ENCODE measurements at regions not wholly inside any gene's neighbourhood (a gene's known extent, or its start where the extent isn't known, plus 50 kb on each side); places are given as distances from the start of the nearest gene placed in this dataset.

- WGBS (ENCODE audit: low lambda C conversion rate), result 69% methylated on average over 11 of the region's 11 CpGs
- TF ChIP-seq MXI1 (IDR thresholded peaks at IDR 0.05; ENCODE audit: low read depth, low read length), result no peak
- no peak for TF ChIP-seq NRF1 (IDR thresholded peaks at IDR 0.05; ENCODE audit: low read depth, low read length)
- no peak for TF ChIP-seq JUND (IDR thresholded peaks at IDR 0.05)
- TF ChIP-seq MAX (IDR thresholded peaks at IDR 0.05; ENCODE audit: low read depth), result no peak
- TF ChIP-seq REST (IDR thresholded peaks at IDR 0.05; ENCODE audit: low read depth, low read length), result no peak
- no peak for TF ChIP-seq TEAD4 (IDR thresholded peaks at IDR 0.05; ENCODE audit: borderline replicate concordance, insufficient read depth)
- TF ChIP-seq CTCF (IDR thresholded peaks at IDR 0.05), result no peak
- TF ChIP-seq FOSL2 (IDR thresholded peaks at IDR 0.05; ENCODE audit: borderline replicate concordance, low read depth), result no peak
- no peak for TF ChIP-seq TCF12 (IDR thresholded peaks at IDR 0.05)
- TF ChIP-seq FOXJ3 (CRISPR knock-in tag; IDR thresholded peaks at IDR 0.05), result no peak
- Histone ChIP-seq H3K9me2 (no peaks in the 10 kb centered on the region), H3K27me3 (ENCODE audit: insufficient read depth) (no peaks in the 10 kb centered on the region), H3K79me2 (ENCODE audit: insufficient read depth) (no peaks in the 10 kb centered on the region), H3F3A (replicated peaks; ENCODE audit: insufficient read depth) (no peaks in the 10 kb centered on the region), H3K4me1 (ENCODE audit: control insufficient read depth in 1 of 2, insufficient read depth in 2 of 2, low read depth in 1 of 2, low read length in 1 of 2) (no peaks in the 10 kb centered on the region; a peak in 1 of 4 replicates), H2AFZ (ENCODE audit: low read depth) (no peak overlapping the region), H3K9me3 (no peaks in the 10 kb centered on the region), H3K4me2 (no peak overlapping the region), H4K20me1 (ENCODE audit: insufficient read depth) (no peaks in the 10 kb centered on the region), H3K9ac (no peak overlapping the region), H3K27ac (ENCODE audit: low read depth in 2 of 2, low read length in 1 of 2) (no peak overlapping the region), H3K36me3 (replicated peaks in 1 of 2; ENCODE audit: control insufficient read depth in 1 of 2, insufficient read depth in 2 of 2, low read length in 1 of 2) (no peaks in the 10 kb centered on the region), H3K4me3 (ENCODE audit: low read depth in 2 of 2, low read length in 1 of 2) (no peak overlapping the region)
- ChIA-PET POLR2A (no interaction called here), CTCF (no interaction called here)
- DNase-seq, result no peak
Measured at GRCh38 chr21:43325968-43326715, 100.8 kb downstream of the SIK1 start.

GRCh38 chr21:43325036-43325435 is 101.9 kb downstream of the SIK1 start:
- Histone ChIP-seq H3K27ac (ENCODE audit: low read depth in 2 of 2, low read length in 1 of 2) (no peak overlapping the region), H3K27me3 (ENCODE audit: insufficient read depth) (no peaks in the 10 kb centered on the region), H3F3A (replicated peaks; ENCODE audit: insufficient read depth) (no peaks in the 10 kb centered on the region), H4K20me1 (ENCODE audit: insufficient read depth) (no peaks in the 10 kb centered on the region), H3K79me2 (ENCODE audit: insufficient read depth) (no peaks in the 10 kb centered on the region), H3K9ac (no peak overlapping the region), H3K9me3 (no peaks in the 10 kb centered on the region), H3K9me2 (no peaks in the 10 kb centered on the region), H3K36me3 (replicated peaks in 1 of 2; ENCODE audit: control insufficient read depth in 1 of 2, insufficient read depth in 2 of 2, low read length in 1 of 2) (no peaks in the 10 kb centered on the region), H3K4me2 (no peak overlapping the region), H2AFZ (ENCODE audit: low read depth) (no peak overlapping the region), H3K4me1 (ENCODE audit: control insufficient read depth in 1 of 2, insufficient read depth in 2 of 2, low read depth in 1 of 2, low read length in 1 of 2) (no peaks in the 10 kb centered on the region; a peak in 1 of 4 replicates), H3K4me3 (ENCODE audit: low read depth in 2 of 2, low read length in 1 of 2) (no peak overlapping the region)
- 81% methylated on average over 3 of the region's 5 CpGs for WGBS (ENCODE audit: low lambda C conversion rate)
- DNase-seq, result no peak
- ChIA-PET CTCF (no interaction called here), POLR2A (no interaction called here)
- TF ChIP-seq USF1 (IDR thresholded peaks at IDR 0.05; ENCODE audit: borderline replicate concordance, low read depth) (no peak), SIN3A (IDR thresholded peaks at IDR 0.05; ENCODE audit: borderline replicate concordance, low read depth, low read length) (no peak), USF2 (IDR thresholded peaks at IDR 0.05; ENCODE audit: borderline replicate concordance, low read depth, low read length) (no peak), PBX3 (IDR thresholded peaks at IDR 0.05) (no peak), POLR2AphosphoS5 (IDR thresholded peaks at IDR 0.05; ENCODE audit: low read depth, low read length) (no peak), NRF1 (IDR thresholded peaks at IDR 0.05; ENCODE audit: low read depth, low read length) (no peak), ELF1 (IDR thresholded peaks at IDR 0.05) (no peak), MXI1 (IDR thresholded peaks at IDR 0.05; ENCODE audit: low read depth, low read length) (no peak), RXRA (IDR thresholded peaks at IDR 0.05; ENCODE audit: borderline replicate concordance, low read depth) (no peak), EZH2phosphoT487 (IDR thresholded peaks at IDR 0.05; ENCODE audit: borderline replicate concordance, low read depth) (no peak), CHD2 (IDR thresholded peaks at IDR 0.05; ENCODE audit: low read length, partially characterized antibody) (no peak), FOSL2 (IDR thresholded peaks at IDR 0.05; ENCODE audit: borderline replicate concordance, low read depth) (no peak)

Measured in SK-N-SH (cell line).